Suprapubic skin (tissue), 4 donors: ENCODE measurements at regions not wholly inside any gene's neighbourhood (a gene's known extent, or its start where the extent isn't known, plus 50 kb on each side); places are given as distances from the start of the nearest gene placed in this dataset.

Source experiments
- DNase-seq, 2 donors: peaks; one replicate each; pipeline ENCODE4 v3.0.0-alpha.2; 2019; ENCODE audit warnings: low spot score in 2 of 2
- H3K27ac ChIP-seq: fragments of 200-600 bp; sonication (generic); one replicate; pipeline ENCODE4 v1.5.1; 2019
- H3K27me3 ChIP-seq: fragments of 200-600 bp; sonication (generic); one replicate; pipeline ENCODE4 v1.5.1; 2019
- H3K36me3 ChIP-seq: fragments of 200-600 bp; sonication (generic); one replicate; pipeline ENCODE4 v1.5.1; 2019
- H3K4me1 ChIP-seq: fragments of 200-600 bp; sonication (generic); one replicate; pipeline ENCODE4 v1.5.1; 2019
- H3K4me3 ChIP-seq: fragments of 200-600 bp; sonication (generic); one replicate; pipeline ENCODE4 v1.5.1; 2019; ENCODE audit warnings: mild to moderate bottlenecking
- H3K9me3 ChIP-seq: fragments of 200-600 bp; sonication (generic); one replicate; pipeline ENCODE4 v1.5.1; 2019
- CTCF ChIP-seq, 2 donors: fragments of 200-600 bp in 1 of 2; fragments of 450-650 bp in 1 of 2; sonication (generic) in 1 of 2; IDR thresholded peaks; one replicate each; pipeline ENCODE4 v1.5.1; 2016 to 2019; ENCODE audit warnings: antibody characterized with exemption in 2 of 2, mild to moderate bottlenecking in 1 of 2, moderate library complexity in 1 of 2
- EP300 ChIP-seq: sonication (generic); formaldehyde crosslinking; IDR thresholded peaks from one replicate; pipeline ENCODE4 v1.6.1; 2017; ENCODE audit warnings: antibody characterized with exemption
- POLR2A ChIP-seq, 2 donors: fragments of 450-650 bp; IDR thresholded peaks; one replicate each; pipeline ENCODE4 v1.6.1; 2017; ENCODE audit warnings: antibody characterized with exemption in 2 of 2, mild to moderate bottlenecking in 2 of 2, moderate library complexity in 2 of 2
- POLR2AphosphoS5 ChIP-seq, 3 donors: sonication (generic); formaldehyde crosslinking; IDR thresholded peaks; one replicate each; pipeline ENCODE4 v1.6.1; 2017; ENCODE audit warnings: antibody characterized with exemption in 3 of 3
- WGBS: methylation state at CpG from one replicate; pipeline ENCODE4 v1.1.5; 2018; 5-methylcytosine and 5-hydroxymethylcytosine counted together

DNA sequence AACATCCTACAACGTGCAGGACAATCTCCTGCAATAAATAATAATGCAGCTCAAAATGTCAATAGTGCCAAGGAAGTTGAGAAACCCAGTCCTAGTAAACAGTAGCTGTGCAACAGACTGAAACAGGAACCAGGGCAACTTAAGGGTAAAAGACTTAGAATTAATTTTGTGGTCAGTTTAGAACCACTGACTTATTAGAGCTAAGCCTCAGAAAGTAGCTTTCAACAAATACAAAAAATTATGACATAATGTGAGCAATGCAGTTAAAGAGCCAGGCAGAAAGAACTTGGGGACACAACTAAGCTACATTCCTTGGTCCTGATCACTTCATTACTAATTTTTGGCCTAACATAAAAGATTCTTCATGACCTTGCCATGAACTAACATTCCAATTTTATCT, 195.4 kb downstream of the MACC1 start:
- TF ChIP-seq POLR2A (IDR thresholded peaks at IDR 0.05), result no peak
- no peak for TF ChIP-seq EP300
- TF ChIP-seq CTCF (IDR thresholded peaks at IDR 0.05), result no peak
- no peak for TF ChIP-seq POLR2AphosphoS5 (IDR thresholded peaks at IDR 0.05)
- DNase-seq, result no peak
- no peaks in the 10 kb centered on the region for H3K27me3 ChIP-seq

DNA sequence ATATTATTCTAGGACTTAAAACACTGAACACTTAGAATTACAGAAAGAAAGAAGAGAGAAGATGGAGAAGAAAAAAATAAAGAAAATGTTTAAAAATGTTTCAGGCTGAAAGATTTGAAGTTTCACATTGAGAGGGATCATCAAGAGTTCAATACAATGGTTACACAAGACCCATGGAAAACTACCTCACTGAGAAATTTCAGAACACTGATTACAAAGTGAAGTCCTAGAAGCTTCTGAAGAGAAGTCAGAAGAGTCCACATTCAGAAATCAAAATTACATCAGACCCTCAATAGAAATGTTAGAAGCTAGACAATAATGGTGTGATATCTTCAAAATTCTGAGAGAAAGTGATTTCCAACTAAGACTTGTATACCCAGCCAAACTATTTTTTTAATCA, 196.1 kb downstream of the MACC1 start:
- Histone ChIP-seq H3K36me3 (no peaks in the 10 kb centered on the region), H3K27ac (no peak overlapping the region), H3K9me3 (no peaks in the 10 kb centered on the region), H3K27me3 (no peaks in the 10 kb centered on the region), H3K4me1 (no peaks in the 10 kb centered on the region), H3K4me3 (no peak overlapping the region)
- no peak for DNase-seq
- no peak for TF ChIP-seq POLR2A (IDR thresholded peaks at IDR 0.05)
- no peak for TF ChIP-seq EP300
- no peak for TF ChIP-seq CTCF (IDR thresholded peaks at IDR 0.05)
- no peak for TF ChIP-seq POLR2AphosphoS5 (IDR thresholded peaks at IDR 0.05)

More for the DNA sequence above, 195.4 kb downstream of the MACC1 start:
- WGBS, result 9% methylated on average over 1 of the region's 1 CpG
- H3K27ac ChIP-seq, result no peak overlapping the region
- H3K4me1 ChIP-seq, result no peaks in the 10 kb centered on the region
- no peaks in the 10 kb centered on the region for H3K36me3 ChIP-seq
- no peaks in the 10 kb centered on the region for H3K9me3 ChIP-seq
- H3K4me3 ChIP-seq, result no peak overlapping the region

GRCh38 chr7:20019757-20020432, 197.3 kb downstream of the MACC1 start:
- no peak for DNase-seq
- Histone ChIP-seq H3K27ac (no peak overlapping the region), H3K4me1 (no peaks in the 10 kb centered on the region), H3K4me3 (no peak overlapping the region), H3K9me3 (no peaks in the 10 kb centered on the region), H3K36me3 (no peaks in the 10 kb centered on the region), H3K27me3 (no peaks in the 10 kb centered on the region)
- no peak for TF ChIP-seq EP300
- TF ChIP-seq POLR2AphosphoS5 (IDR thresholded peaks at IDR 0.05), result no peak
- TF ChIP-seq CTCF (IDR thresholded peaks at IDR 0.05), result no peak
- no peak for TF ChIP-seq POLR2A (IDR thresholded peaks at IDR 0.05)
- WGBS, result 96% methylated on average over 2 of the region's 2 CpGs

DNA sequence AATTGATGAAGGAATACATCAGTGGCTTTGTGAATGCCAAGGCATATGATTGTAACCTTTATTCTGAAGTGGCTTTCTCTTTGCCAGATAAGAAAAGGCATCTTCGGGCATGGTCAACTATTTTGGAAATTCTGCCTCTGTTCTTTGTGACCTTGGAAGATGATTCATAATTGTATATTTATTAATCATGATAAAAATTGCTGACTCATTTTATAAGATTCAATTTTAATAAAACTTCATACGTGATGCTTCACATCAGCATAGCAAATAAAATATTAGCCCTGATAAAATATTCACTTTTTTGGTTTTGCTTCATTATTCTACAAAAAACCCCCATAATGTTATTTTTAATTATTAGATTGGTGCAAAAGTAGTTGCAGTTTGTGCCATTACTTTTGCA, 200.5 kb downstream of the MACC1 start:
- 74% methylated on average over 2 of the region's 2 CpGs for WGBS
- no peaks in the 10 kb centered on the region for H3K27me3 ChIP-seq
- no peak overlapping the region for H3K27ac ChIP-seq
- H3K9me3 ChIP-seq, result no peaks in the 10 kb centered on the region
- H3K4me3 ChIP-seq, result no peak overlapping the region
- no peaks in the 10 kb centered on the region for H3K36me3 ChIP-seq
- no peak for DNase-seq
- no peaks in the 10 kb centered on the region for H3K4me1 ChIP-seq
- TF ChIP-seq POLR2A (IDR thresholded peaks at IDR 0.05) (no peak), CTCF (IDR thresholded peaks at IDR 0.05) (no peak), EP300 (no peak), POLR2AphosphoS5 (IDR thresholded peaks at IDR 0.05) (no peak)

GRCh38 chr7:20013536-20013935, 203.6 kb downstream of the MACC1 start:
- DNase-seq, result no peak
- 50% methylated on average over 6 of the region's 6 CpGs for WGBS

More at GRCh38 chr7:20013536-20013935, 203.6 kb downstream of the MACC1 start:
- no peak overlapping the region for H3K27ac ChIP-seq
- TF ChIP-seq POLR2AphosphoS5 (IDR thresholded peaks at IDR 0.05) (no peak), CTCF (IDR thresholded peaks at IDR 0.05) (no peak), EP300 (no peak), POLR2A (IDR thresholded peaks at IDR 0.05) (no peak)
- no peaks in the 10 kb centered on the region for H3K27me3 ChIP-seq
- no peaks in the 10 kb centered on the region for H3K9me3 ChIP-seq
- no peaks in the 10 kb centered on the region for H3K36me3 ChIP-seq
- no peaks in the 10 kb centered on the region for H3K4me1 ChIP-seq
- H3K4me3 ChIP-seq, result no peak overlapping the region
